Esophagus (tissue), 2 donors: ENCODE measurements at regions not wholly inside any gene's neighbourhood (a gene's known extent, or its start where the extent isn't known, plus 50 kb on each side); places are given as distances from the start of the nearest gene placed in this dataset.

Experiments used
- H3K27ac ChIP-seq, 2 donors: one replicate each; pipeline ENCODE4 v1.5.1; 2013; ENCODE audit warnings: low read depth in 2 of 2, mild to moderate bottlenecking in 2 of 2, inconsistent platforms in 1 of 2, low read length in 1 of 2, moderate library complexity in 1 of 2
- H3K27me3 ChIP-seq, 2 donors: one replicate each; pipeline ENCODE4 v1.6.1; 2013; ENCODE audit warnings: low read length in 2 of 2, control low read depth in 1 of 2, mild to moderate bottlenecking in 1 of 2; ENCODE audit not compliant: insufficient read depth in 2 of 2, control insufficient read depth in 1 of 2
- H3K36me3 ChIP-seq, 2 donors: one replicate each; pipeline ENCODE4 v1.6.1; 2013; ENCODE audit warnings: low read length in 1 of 2; ENCODE audit not compliant: control insufficient read depth in 2 of 2, insufficient read depth in 2 of 2
- H3K4me1 ChIP-seq, 2 donors: one replicate each; pipeline ENCODE4 v1.6.1; 2013; ENCODE audit warnings: low read length in 1 of 2; ENCODE audit not compliant: control insufficient read depth in 2 of 2, insufficient read depth in 2 of 2
- H3K4me3 ChIP-seq, 2 donors: one replicate each; pipeline ENCODE4 v1.5.1; 2013; ENCODE audit warnings: low read length in 2 of 2, mild to moderate bottlenecking in 2 of 2, low read depth in 1 of 2, moderate library complexity in 1 of 2
- H3K9me3 ChIP-seq, 2 donors: one replicate each; pipeline ENCODE4 v1.6.1; 2013; ENCODE audit warnings: mild to moderate bottlenecking in 2 of 2, low read depth in 1 of 2, low read length in 1 of 2, moderate library complexity in 1 of 2; ENCODE audit not compliant: control insufficient read depth in 2 of 2, insufficient read depth in 1 of 2
- WGBS, 2 donors: extraction: QIAGEN DNeasy Blood & Tissue Kit; methylation state at CpG; one replicate each; pipeline ENCODE4 v1.1.7; 2013; 5-methylcytosine and 5-hydroxymethylcytosine counted together
- donor health status: healthy with polysubstance abuse.
- donor health status: Bipolar disorder and iron deficiency.

DNA sequence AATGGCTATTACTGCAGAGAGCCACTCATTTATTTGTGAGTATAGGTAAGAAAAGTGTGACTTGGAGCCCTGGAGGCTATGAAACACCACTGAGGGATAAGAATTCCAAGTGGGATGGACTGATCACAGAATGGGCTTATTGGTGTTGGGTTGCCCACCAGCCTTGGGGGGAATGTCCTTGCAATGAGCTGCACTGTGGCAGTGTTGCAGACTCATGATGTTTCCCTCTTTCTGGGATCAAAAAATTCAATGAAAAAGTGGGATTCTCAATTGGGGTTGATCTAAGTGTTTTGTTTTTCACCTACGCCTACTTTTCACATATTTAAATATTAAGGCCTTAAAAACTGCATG is 1024.5 kb upstream of the PCDH10 start:
- no peaks in the 10 kb centered on the region for H3K4me1 ChIP-seq
- H3K27ac ChIP-seq, result no peak overlapping the region
- H3K36me3 ChIP-seq, result no peaks in the 10 kb centered on the region
- 86 to 96% methylated on average over 1 of the region's 1 CpG for WGBS, 2 donors
- no peaks in the 10 kb centered on the region for H3K9me3 ChIP-seq
- H3K27me3 ChIP-seq, result no peaks in the 10 kb centered on the region
- no peak overlapping the region for H3K4me3 ChIP-seq

DNA sequence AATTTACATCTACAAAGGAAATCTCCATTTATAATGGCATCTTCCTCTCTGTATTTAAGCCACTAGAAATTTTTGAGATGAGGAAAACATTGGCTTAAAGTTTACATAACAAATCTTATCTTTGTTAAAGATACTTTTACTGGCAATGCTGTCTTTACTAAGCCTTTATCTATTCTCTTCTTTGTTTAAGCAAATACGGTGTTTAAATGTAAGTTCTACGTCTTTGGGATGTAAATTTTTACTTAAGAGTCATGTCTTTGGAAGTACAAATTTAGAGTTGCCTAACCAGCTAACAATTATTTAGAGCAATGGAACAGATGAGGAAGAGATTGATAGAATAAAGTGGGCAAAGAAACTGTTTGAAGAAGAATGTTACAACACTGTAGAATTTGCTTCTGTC is 1024.0 kb upstream of the PCDH10 start:
- no peaks in the 10 kb centered on the region for H3K9me3 ChIP-seq
- no peaks in the 10 kb centered on the region for H3K36me3 ChIP-seq
- WGBS, 2 donors, result 34 to 47% methylated on average over 2 of the region's 2 CpGs
- no peaks in the 10 kb centered on the region for H3K4me1 ChIP-seq
- no peaks in the 10 kb centered on the region for H3K27me3 ChIP-seq
- no peak overlapping the region for H3K4me3 ChIP-seq
- H3K27ac ChIP-seq, result no peak overlapping the region

DNA sequence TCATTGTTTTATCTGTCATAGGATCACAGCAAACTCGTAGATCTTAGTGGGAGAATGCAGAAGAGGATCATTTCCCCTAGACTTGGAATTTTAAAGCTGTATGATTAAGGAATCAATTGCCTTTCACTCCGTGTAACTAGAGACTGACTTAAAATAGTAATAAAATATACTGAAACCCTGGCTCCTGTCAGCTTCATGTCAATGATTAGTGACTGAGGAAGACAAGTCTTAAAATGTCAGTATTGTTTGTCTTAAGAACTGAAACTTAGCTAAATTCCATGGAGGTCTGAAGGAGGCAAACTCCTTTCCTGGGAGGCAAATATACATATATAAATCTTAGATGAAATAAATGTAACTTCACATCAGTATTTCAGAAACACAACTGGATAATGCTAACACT is 1016.7 kb upstream of the PCDH10 start:
- H3K4me3 ChIP-seq, result no peak overlapping the region
- WGBS, 2 donors, result 33 to 55% methylated on average over 2 of the region's 2 CpGs
- H3K27ac ChIP-seq, result no peak overlapping the region
- H3K4me1 ChIP-seq, result no peaks in the 10 kb centered on the region
- H3K9me3 ChIP-seq, result no peaks in the 10 kb centered on the region
- no peaks in the 10 kb centered on the region for H3K27me3 ChIP-seq
- no peaks in the 10 kb centered on the region for H3K36me3 ChIP-seq

DNA sequence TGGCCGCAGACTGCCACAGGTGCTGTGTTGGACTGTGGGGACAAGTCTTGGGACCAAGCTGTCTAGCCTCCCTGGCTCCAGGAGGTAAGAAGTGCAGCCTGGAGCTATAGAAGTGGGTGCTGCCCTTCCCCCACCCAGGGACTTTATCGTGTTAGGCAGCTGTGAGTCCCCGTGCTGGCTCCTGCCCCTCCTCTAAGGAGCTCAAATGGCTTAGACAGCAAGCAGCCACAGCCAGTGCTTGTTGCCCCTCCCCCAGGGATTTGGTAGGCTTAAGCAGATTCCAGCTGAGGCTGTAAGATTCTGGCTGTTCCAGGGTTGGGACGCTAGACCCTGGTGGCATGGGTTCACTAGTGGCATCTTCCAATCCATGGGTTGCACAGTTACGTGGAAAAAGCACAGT is 979.4 kb upstream of the PCDH10 start:
- H3K9me3 ChIP-seq, result peaks cover 0 to 6% of the 10 kb centered on the region in 2 donors
- H3K4me3 ChIP-seq, result no peak overlapping the region
- no peak overlapping the region for H3K27ac ChIP-seq
- H3K36me3 ChIP-seq, result no peaks in the 10 kb centered on the region
- no peaks in the 10 kb centered on the region for H3K27me3 ChIP-seq
- no peaks in the 10 kb centered on the region for H3K4me1 ChIP-seq
- WGBS, 2 donors, result 83 to 87% methylated on average over 5 of the region's 5 CpGs

DNA sequence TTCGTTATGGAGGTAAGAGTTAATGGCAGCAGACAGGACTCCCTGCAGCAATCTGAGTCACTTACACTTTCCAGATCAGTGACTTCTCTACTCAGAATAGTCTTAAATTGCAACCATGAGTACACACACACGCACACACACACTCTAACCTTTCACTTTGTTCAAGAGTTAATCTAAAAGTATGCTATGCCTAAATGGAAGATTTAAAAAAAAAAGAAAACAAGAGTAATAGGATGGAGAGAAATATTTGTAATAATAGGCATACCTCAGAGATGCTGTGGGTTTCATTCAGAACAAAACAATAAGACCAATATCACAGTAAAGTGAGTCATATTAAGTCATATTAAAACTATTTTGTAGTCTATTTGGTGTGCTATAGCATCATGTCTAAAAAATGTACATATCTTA is 969.1 kb upstream of the PCDH10 start:
- Histone ChIP-seq H3K4me3 (no peak overlapping the region), H3K27me3 (no peaks in the 10 kb centered on the region), H3K27ac (no peak overlapping the region), H3K4me1 (no peaks in the 10 kb centered on the region), H3K36me3 (no peaks in the 10 kb centered on the region), H3K9me3 (no peaks in the 10 kb centered on the region)
- WGBS, 2 donors, result 59 to 75% methylated on average over 2 of the region's 2 CpGs

DNA sequence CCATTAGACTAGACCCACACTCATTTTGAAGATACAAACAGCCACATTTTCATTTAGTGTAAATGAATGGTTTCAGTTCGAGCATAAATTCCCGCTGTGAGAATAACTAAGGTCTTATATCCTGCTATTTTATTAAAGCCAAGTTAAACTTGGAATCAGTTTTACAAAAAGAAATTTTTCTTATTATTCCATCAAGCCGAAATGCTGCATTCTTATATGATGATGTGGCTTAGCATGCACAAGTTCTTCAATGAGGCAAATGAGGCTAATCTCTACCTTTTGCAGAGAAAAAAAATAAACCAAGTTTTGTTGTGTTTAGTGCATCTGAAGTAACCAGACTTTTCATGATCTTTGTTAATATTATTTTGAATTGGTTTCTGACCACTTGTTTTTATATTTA is 953.9 kb upstream of the PCDH10 start:
- no peaks in the 10 kb centered on the region for H3K9me3 ChIP-seq
- no peaks in the 10 kb centered on the region for H3K27me3 ChIP-seq
- no peak overlapping the region for H3K4me3 ChIP-seq
- 65% methylated on average over 3 of the region's 3 CpGs for WGBS, 2 donors
- H3K4me1 ChIP-seq, result no peaks in the 10 kb centered on the region
- no peak overlapping the region for H3K27ac ChIP-seq
- no peaks in the 10 kb centered on the region for H3K36me3 ChIP-seq

DNA sequence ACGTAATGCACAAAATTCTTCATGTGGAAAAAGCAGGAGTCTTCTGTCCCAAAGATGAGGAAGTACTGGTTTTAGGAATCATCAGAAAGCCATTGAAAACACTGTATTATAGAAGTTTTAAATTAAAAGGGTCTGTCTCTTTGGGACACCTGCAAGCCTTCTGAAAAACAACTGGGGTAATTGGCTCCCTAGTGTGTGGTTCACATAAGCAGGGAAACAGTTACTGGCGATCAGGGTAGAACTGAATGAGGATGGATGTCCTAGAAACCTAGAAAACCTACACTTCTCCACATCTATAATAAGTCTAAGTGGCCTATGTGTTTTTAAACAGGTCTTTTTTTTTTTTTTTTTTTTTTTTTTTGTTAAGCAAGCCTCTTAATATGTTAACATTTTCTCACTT is 945.5 kb upstream of the PCDH10 start:
- H3K9me3 ChIP-seq, result no peaks in the 10 kb centered on the region
- H3K36me3 ChIP-seq, result no peaks in the 10 kb centered on the region
- H3K27ac ChIP-seq, result no peak overlapping the region
- whole genome bisulfite sequencing, 2 donors, result 68 to 79% methylated on average over 2 of the region's 2 CpGs
- no peaks in the 10 kb centered on the region for H3K27me3 ChIP-seq
- H3K4me3 ChIP-seq, result no peak overlapping the region
- H3K4me1 ChIP-seq, result no peaks in the 10 kb centered on the region

DNA sequence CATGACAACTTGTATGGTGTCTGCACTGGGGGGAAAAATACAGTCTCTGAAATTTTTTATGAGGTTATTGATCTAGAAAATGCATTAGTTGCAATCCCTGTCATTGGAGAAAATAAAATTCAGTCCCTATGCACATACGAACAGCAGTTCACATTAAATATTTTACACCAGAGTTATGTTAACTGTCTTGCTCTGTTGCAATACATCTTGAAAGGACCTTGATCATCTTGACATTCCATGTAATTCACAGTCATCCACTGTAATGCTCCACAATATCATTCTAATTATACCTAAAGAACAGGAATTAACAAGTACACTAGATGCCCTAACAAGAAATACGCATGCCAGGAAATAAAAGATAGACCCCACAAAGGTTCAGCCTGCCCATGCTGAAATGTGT is 934.6 kb upstream of the PCDH10 start:
- no peak overlapping the region for H3K4me3 ChIP-seq
- H3K27ac ChIP-seq, result no peak overlapping the region
- H3K36me3 ChIP-seq, result no peaks in the 10 kb centered on the region
- no peaks in the 10 kb centered on the region for H3K9me3 ChIP-seq
- 88 to 90% methylated on average over 2 of the region's 2 CpGs for WGBS, 2 donors
- no peaks in the 10 kb centered on the region for H3K4me1 ChIP-seq
- H3K27me3 ChIP-seq, result no peaks in the 10 kb centered on the region

DNA sequence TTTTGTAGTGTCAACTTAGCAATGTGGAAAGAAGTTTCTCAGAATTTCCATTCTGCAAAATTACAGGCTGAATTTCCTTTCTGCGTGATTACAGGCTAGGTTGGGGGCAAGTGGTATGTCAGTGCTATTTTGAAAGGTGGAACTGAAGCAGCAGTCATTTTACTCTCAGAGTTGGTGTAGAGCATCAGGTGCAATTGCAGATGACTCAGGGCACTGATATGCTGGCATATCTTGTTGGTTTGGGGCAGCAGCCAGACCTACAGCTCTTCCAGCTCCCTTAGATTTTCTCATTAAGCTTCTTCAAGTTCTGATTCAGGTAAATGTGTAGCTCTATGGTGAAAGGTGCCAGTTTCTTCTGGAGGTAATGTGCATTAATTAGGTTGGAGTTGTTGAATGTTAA is 930.7 kb upstream of the PCDH10 start:
- Histone ChIP-seq H3K9me3 (peaks cover 0 to 3% of the 10 kb centered on the region in 2 donors), H3K36me3 (no peaks in the 10 kb centered on the region), H3K27me3 (no peaks in the 10 kb centered on the region), H3K4me1 (no peaks in the 10 kb centered on the region), H3K4me3 (no peak overlapping the region), H3K27ac (no peak overlapping the region)
- 89 to 97% methylated on average over 1 of the region's 1 CpG for WGBS, 2 donors

DNA sequence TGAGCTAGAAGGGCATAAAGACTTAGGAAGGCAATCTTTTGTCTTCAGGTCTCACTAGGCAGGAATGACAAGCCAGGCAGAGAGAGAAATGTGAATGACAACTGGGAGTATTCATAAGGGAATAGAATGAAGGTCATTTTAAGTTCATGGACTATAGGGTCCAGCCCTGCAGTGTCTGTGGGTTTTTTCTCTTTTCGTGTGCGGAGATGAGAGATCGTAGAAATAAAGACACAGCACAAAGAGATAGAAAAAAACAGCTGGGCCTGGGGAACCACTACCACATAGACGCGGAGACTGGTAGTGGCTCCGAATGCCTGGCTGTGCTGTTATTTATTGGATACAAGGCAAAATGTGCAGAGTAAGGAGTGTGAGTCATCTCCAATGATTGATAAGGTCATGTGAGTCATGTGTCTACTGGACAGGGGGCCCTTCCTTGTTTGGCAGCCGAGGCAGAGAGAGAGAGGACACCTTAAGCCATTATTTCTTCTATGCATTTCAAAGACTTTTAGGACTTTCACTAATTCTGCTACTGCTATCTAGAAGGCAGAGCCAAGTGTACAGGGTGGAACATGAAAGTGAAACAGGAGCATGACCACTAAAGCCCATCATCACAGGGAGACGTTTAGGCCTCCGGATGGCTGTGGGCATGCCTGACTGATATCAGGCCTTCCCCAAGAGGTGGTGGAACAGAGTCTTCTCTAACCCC is 921.8 kb upstream of the PCDH10 start:
- WGBS, 2 donors, result 77 to 80% methylated on average over 9 of the region's 9 CpGs
- Histone ChIP-seq H3K27ac (no peak overlapping the region), H3K36me3 (no peaks in the 10 kb centered on the region), H3K4me1 (no peaks in the 10 kb centered on the region), H3K4me3 (no peak overlapping the region), H3K27me3 (no peaks in the 10 kb centered on the region), H3K9me3 (peaks cover 0 to 6% of the 10 kb centered on the region in 2 donors)
